ENCODE measurements at regions not wholly inside any gene's neighbourhood (a gene's known extent, or its start where the extent isn't known, plus 50 kb on each side); places are given as distances from the start of the nearest gene placed in this dataset.

DNA sequence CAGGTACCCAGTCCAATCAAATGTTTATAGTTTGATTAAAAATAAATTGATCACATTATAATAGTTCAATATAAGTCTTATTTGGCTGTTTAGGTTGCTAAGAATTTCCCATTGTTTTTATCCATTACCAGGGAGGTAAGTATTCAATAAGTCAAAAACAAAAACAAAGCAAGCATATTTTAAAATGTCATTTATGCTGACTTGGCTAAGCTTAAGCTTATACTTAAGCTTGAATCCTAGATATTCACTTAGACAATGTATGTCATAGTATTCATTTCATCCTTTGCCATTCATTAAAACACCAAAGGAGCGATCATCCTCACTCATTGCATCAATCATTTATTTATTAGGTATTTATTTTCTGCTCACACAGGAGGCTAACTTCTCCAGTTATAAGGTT, 144.9 kb downstream of the PRL start:
- no peak overlapping the region; a peak in 1 of 4 replicates for H4K8ac ChIP-seq (ENCODE audit: low read depth in 2 of 2, low read length in 2 of 2)
- H3K36me3 ChIP-seq (ENCODE audit: control insufficient read depth, insufficient read depth, low read length) = no peaks in the 10 kb centered on the region
- TF ChIP-seq MXI1 (IDR thresholded peaks at IDR 0.05; ENCODE audit: borderline replicate concordance, low read depth, low read length) (no peak), MAFK (IDR thresholded peaks at IDR 0.05; ENCODE audit: low read depth, low read length) (peak; percentile 82)
- H2BK15ac ChIP-seq (ENCODE audit: low read depth, low read length) = no peak overlapping the region
- no peak for DNase-seq
- peaks cover 8% of the 10 kb centered on the region; the same call in 1 of the 2 replicates for H3K9me1 ChIP-seq (ENCODE audit: insufficient read depth, low read length)
- H3K4me3 ChIP-seq (ENCODE audit: insufficient read depth, low read depth, low read length) = no peak overlapping the region
- H2AK9ac ChIP-seq (replicated peaks; ENCODE audit: low read depth, low read length, poor library complexity) = no peak overlapping the region
- H4K20me1 ChIP-seq (ENCODE audit: insufficient read depth, low read length) = no peaks in the 10 kb centered on the region
- H3K56ac ChIP-seq (ENCODE audit: extremely low read depth, insufficient read depth, low read length) = no peak overlapping the region
- no peaks in the 10 kb centered on the region for H3K27me3 ChIP-seq (ENCODE audit: control insufficient read depth, insufficient read depth, low read length)
- H4K91ac ChIP-seq (ENCODE audit: insufficient read depth, low read depth, low read length) = no peak overlapping the region
- H3K23ac ChIP-seq (ENCODE audit: low read depth, low read length) = no peak overlapping the region
- no peak overlapping the region for H3K18ac ChIP-seq (ENCODE audit: low read depth, low read length)
- dilution Hi-C loops (cut with HindIII; ENCODE audit: low sequenced_read_pairs, unreplicated experiment) (no loop called here), in situ Hi-C loops (cut with MboI; ENCODE audit: low sequenced_read_pairs) (no loop called here), intact Hi-C loops (cut with micrococcal nuclease) (loop anchor here (10.0 kb wide), 1 partner anchor 1503 kb away; no protein-coding TSS in a partner anchor)
- H3K14ac ChIP-seq (replicated peaks; ENCODE audit: low read depth, low read length) = no peak overlapping the region
- H2BK5ac ChIP-seq (ENCODE audit: low read depth, low read length, poor library complexity, severe bottlenecking) = no peak overlapping the region
- H2BK120ac ChIP-seq (ENCODE audit: low read depth, low read length) = 0 out of 2 replicates have a peak overlapping the region, but pooled peaks have one; percentile 30
- H3K4me2 ChIP-seq (ENCODE audit: low read depth, low read length) = no peak overlapping the region
- no peak overlapping the region for H2AFZ ChIP-seq (replicated peaks; ENCODE audit: low read length, poor library complexity)
- ChIA-PET CTCF (no interaction called here), POLR2A (ENCODE audit: unreplicated experiment) (no interaction called here)
- no TSS peak for BruUV-seq (replicated peaks)
- WGBS, 2 experiments (ENCODE audit: extremely low coverage in 2 of 2, insufficient read length in 1 of 2) = no CpG with 5 or more reads among the region's 1 CpG
- no peak for ATAC-seq (ENCODE audit: low read depth)
- H3K79me1 ChIP-seq (ENCODE audit: low read depth in 1 of 2, low read length in 2 of 2) = 0 out of 4 replicates have a peak, but pooled peaks cover 0 to 3% of the 10 kb centered on the region in 2 experiments
- H3K27ac ChIP-seq (ENCODE audit: insufficient read depth, low read length) = no peak overlapping the region
- no peak overlapping the region for H2AK5ac ChIP-seq (ENCODE audit: low read depth, low read length)
- no peak overlapping the region for H4K5ac ChIP-seq (ENCODE audit: low read depth, low read length)
- H3K9me3 ChIP-seq (ENCODE audit: control insufficient read depth, insufficient read depth, low read length) = no peaks in the 10 kb centered on the region
- no peak overlapping the region for H2BK20ac ChIP-seq (ENCODE audit: low read depth, low read length)
- peaks cover 15% of the 10 kb centered on the region for H3K4me1 ChIP-seq (ENCODE audit: control insufficient read depth, insufficient read depth, low read length)
- no peak overlapping the region for H3K4ac ChIP-seq (ENCODE audit: low read depth, low read length)
- H3K9ac ChIP-seq (ENCODE audit: low read depth, low read length) = no peak overlapping the region
